GM21619 (cell line): ENCODE measurements at regions not wholly inside any gene's neighbourhood (a gene's known extent, or its start where the extent isn't known, plus 50 kb on each side); places are given as distances from the start of the nearest gene placed in this dataset.

Source experiments
- ATAC-seq: cut with Tn5 transposase; IDR thresholded peaks from one replicate; pipeline ENCODE4 v1.9.1; 2021; ENCODE audit not compliant: unreplicated experiment

DNA sequence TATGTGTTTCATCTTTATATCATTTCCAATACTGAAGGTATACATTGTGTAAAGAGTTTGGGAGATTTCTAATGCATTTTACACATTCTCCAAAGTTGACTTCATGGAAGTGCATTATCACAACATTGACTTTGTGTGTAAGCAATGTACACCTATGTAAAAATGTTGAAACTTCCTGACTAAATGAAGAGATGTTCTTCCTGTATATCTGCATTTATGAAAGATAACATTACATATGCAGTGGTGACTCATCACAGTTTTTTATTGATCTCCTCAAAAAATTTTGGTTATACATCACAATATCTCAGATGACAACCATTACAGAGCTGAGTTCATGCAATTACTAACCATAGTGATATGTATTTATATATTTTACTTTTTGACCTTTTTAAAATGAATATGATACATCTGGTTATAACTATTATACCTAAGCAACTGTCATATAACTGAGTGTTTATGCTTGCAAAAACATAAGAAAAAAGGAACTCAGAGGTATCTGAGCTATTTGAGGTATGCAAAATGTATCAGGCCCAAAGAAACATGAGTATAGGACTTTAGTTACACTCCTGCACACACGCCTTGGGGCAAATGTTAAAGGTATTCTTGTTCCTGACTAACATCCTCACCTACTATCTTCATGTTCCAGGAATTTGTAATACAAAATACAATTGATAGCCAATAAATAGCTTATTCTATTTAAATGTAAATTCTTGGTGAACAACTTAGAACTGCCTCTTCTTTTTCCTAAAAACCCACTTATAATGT, 88.2 kb upstream of the OLFM3 start:
- no peak for ATAC-seq

DNA sequence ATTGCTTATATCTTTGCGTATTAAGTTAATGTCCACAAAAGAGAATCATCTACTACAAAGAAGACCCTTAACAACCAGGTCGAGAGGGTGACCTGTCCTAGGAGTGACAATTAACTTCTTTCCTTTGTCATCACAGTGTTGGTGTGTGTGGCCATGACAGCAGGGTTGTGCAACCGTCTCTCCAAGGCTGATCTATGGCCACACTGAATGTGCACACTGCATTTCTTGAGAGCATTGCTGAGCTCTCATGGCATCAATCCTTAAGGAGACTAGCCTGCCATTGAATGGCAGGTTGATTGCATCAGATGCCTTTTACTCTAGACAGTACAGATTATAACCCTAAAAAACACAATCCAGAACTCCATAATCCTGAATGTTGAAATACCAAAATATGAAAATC, 86.5 kb upstream of the OLFM3 start:
- ATAC-seq = no peak

DNA sequence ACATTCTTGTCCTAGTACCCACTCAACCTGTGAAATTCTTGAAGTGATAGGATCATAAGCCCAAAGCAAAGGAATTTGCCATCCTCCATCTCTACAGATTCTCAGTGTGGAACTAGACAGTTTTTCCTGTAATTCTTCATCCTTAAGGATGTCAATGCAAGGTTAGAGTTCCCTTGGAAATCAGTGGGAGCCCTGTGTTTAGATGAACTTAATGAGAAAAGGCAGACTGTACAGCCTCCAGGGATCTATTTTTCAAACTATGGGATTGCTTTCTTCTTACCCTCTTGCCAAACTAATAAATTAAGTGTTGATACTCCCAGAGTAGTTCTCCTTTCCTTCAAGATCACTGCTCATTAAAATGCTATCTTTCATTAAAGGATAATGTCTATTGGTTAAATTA, 78.1 kb upstream of the OLFM3 start:
- no peak for ATAC-seq

DNA sequence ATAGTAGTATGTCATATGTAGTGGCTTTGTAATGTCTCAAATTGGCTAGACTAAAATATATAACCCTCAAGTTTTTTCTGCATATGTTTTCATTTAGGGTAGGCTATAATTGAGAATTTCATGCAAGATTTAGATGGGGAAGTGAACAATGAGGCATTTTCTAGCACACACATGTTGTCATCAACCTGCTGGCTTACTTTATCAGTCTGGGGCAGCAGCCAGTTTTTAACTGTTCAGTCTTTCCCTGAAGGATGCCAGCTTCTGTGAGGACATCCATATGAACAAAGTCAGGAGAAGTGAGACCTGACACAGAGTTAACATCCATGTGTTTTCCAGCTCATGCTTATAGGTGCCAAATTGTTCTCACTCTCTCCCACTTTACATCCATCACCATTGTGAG, 74.7 kb upstream of the OLFM3 start:
- no peak for ATAC-seq

DNA sequence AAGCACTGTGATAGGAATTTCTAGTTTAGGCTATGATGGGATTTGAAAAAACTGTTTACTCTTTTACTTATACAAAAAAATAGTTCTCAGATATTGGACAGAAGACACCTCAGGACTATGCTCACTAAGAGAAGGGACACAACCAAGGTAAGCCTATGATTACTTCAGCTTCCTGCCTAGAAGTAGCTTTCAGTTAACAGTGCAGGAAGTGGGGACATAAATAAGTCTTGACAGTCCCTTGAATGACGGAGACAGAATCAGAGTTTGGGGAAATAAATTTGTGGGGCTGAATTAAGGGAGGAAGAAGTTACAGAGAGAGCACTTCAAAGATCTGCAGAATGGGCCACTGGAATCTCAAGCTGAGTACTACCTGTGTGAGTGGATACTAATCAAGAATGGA, 53.8 kb upstream of the OLFM3 start:
- ATAC-seq = no peak

- no peak for ATAC-seq
These were observed 51.0 kb upstream of the OLFM3 start for GRCh38 chr1:102047724-102048123.
